GM12875 (cell line): ENCODE measurements at regions not wholly inside any gene's neighbourhood (a gene's known extent, or its start where the extent isn't known, plus 50 kb on each side); places are given as distances from the start of the nearest gene placed in this dataset.

Source experiments
- H3K4me3 ChIP-seq: one replicate; pipeline ENCODE4 v1.5.1; 2011; ENCODE audit warnings: low read depth, low read length, control low read depth
- CTCF ChIP-seq: IDR thresholded peaks from 2 replicates; pipeline ENCODE4 v1.5.1; 2011; ENCODE audit warnings: low read depth, mild to moderate bottlenecking, control low read depth, inconsistent platforms, low read length, moderate library complexity, borderline replicate concordance; ENCODE audit not compliant: insufficient read depth

- no peak overlapping the region for H3K4me3 ChIP-seq
- TF ChIP-seq CTCF: no peak
These were observed 145.4 kb downstream of the TTLL2 start for GRCh38 chr6:167470101-167470835.

DNA sequence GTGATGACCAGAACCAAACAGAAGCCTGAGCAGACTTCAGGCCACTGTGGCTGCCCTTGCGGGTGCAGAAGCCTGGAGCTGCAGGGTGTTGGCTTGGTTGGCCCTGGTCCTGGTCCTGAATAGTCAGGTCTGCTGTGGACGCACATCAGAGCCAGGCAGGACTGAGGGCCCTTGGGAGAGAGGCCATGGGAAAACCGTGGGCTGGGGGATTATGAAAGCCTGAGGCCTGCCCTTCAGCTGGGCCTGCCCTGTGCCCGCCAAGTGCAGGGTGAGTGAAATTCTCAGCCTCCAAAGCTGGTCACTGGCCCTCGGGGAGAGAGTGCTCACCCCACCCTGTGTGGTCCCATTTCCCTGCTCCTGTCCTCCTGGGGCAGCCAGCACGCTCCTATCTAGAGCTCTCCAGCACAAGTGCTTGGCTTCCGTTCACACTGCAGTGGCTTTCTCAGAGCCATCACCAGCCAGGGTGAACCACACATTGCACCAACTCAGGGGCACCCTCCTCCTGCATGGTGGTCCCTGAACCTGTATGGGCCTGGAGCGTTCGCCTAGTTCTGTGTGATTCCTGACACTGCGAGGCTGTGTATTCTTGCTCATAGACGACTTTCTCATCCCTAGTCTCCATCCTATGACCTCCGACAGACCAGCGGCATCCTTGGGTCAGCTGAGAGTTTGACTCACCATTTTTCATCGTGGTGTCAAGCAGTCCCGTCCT, 146.1 kb downstream of the TTLL2 start:
- no peak overlapping the region for H3K4me3 ChIP-seq
- no peak for TF ChIP-seq CTCF

DNA sequence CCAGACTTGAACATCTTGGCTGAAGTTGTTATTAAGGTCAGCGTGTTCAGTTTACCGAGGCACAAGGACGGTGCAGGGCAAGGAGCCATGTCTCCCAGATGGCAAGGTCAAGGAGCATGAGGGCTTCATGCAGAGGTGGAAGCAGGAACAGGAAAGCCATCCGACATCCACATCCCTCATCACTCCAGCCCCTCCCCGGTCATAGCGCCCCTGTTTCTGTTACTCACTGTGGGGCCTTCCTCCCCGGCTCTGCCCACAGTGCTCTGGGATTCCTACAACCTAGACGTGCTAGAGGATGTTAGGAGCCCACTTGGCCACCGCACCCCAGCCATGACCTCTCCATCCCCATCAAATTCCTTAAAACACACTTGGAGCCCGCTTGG, 146.7 kb downstream of the TTLL2 start:
- H3K4me3 ChIP-seq: no peak overlapping the region
- TF ChIP-seq CTCF: no peak

DNA sequence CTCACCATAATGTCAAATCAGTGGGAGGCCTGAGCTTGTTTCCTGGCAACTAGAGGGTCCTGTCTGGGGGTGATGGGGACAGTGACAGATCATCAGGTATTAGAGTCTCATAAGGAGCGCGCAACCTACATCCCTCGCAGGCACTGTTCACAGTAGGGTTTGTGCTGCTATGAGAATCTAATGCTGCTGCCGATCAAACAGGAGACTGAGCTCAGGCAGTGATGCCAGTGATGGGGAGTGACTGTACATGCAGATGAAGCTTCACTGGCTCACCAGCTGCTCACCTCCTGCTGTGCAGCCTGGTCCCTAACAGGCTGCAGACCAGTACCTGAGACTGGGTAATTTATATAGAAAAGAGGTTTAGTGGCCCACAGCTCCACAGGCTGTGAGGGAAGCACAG, 147.3 kb downstream of the TTLL2 start:
- no peak overlapping the region for H3K4me3 ChIP-seq

GRCh38 chr6:167472880-167473279, 148.0 kb downstream of the TTLL2 start:
- no peak overlapping the region for H3K4me3 ChIP-seq
- TF ChIP-seq CTCF: no peak

More for the DNA sequence above, 147.3 kb downstream of the TTLL2 start:
- TF ChIP-seq CTCF: no peak

DNA sequence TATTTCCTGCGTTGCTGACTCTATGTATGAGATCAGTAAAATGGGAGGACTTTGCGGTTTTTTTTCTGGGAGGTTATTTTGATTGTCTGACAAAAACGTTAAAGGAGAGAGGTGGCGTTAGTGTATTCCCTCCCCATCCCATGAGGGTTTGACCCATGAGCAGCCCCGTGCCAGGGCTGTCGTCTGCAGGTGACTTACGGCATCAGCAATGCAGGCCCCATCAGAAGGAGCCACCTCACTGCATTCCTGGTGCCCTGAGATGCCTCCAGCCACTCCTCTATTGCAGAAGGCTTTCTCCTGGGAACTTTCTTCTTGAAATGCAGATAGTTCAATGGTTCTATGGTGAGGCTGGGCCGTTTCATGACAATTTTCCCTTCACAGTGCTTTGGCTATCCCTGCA, 149.3 kb downstream of the TTLL2 start:
- no peak for TF ChIP-seq CTCF
- H3K4me3 ChIP-seq: no peak overlapping the region

DNA sequence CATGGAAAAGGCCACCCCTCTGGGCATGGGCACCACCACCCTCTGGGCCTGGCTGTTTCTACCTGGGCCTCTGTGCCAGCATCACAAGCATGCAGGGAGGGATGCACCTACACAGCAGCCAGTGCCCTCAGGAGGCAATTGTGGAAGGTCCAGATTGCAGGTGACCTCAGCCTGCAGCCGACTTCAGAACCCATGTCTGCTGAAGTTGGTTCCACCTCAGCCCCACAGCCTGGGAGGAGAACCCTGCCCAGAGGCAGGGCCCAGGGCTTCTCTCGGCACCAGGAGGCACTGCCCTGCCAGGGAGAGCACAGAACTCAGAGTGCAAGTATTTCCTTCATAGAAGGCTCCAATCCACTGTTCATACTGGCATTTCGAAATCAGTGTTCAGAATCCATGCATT, 149.8 kb downstream of the TTLL2 start:
- no peak for TF ChIP-seq CTCF

More for the DNA sequence above, 149.8 kb downstream of the TTLL2 start:
- no peak overlapping the region for H3K4me3 ChIP-seq
